HepG2 (cell line): ENCODE measurements at regions not wholly inside any gene's neighbourhood (a gene's known extent, or its start where the extent isn't known, plus 50 kb on each side); places are given as distances from the start of the nearest gene placed in this dataset.

ENCODE experiments used
- ATAC-seq: fragments of 200-7000 bp; cut with Tn5 transposase; 3 replicates; pipeline ENCODE4 v1.9.1; 2020; ENCODE audit warnings: mild to moderate bottlenecking, moderate library complexity
- BruUV-seq: library from RNA; stranded (reverse); fragments of 400-500 nt; replicated peaks from 2 replicates; lab custom pipeline; 2021; lab: Mats Ljungman, UMichigan
- CTCF ChIA-PET: fragments of 300-600 bp; formaldehyde crosslinking; extraction: SDS; loops from one replicate; lab custom pipeline; 2021; ENCODE audit warnings: low total read pairs, inconsistent platforms, low intra/inter-chr PET ratio; lab: Yijun Ruan, JAX
- POLR2A ChIA-PET: fragments of 350-600 bp; sonication (Branson Sonifier 250); formaldehyde crosslinking; loops from one replicate; lab custom pipeline; 2020; ENCODE audit warnings: antibody characterized with exemption, inconsistent platforms; lab: Yijun Ruan, JAX
- DNase-seq: peaks from one replicate; pipeline ENCODE4 v3.0.0-alpha.2; 2015; ENCODE audit warnings: low spot score
- FAIRE-seq: peaks from 3 replicates; lab custom pipeline; 2011; peaks lifted over from hg19 to GRCh38; lab: Jason Lieb, UNC
- H2AFZ ChIP-seq: one replicate; pipeline ENCODE4 v1.6.1; 2011; ENCODE audit warnings: low read length, inconsistent platforms
- H3K27ac ChIP-seq: fragments of 300-600 bp; 3 replicates; pipeline ENCODE4 v1.8.0; 2011; ENCODE audit warnings: mixed run types, mild to moderate bottlenecking, mixed read lengths, low read length, inconsistent platforms; ENCODE audit not compliant: insufficient read depth; ENCODE audit errors: extremely low read length
- H3K27me3 ChIP-seq, 2 experiments: fragments of 200-600 bp in 1 of 2; 2 replicates in 1 of 2; 3 replicates in 1 of 2; pipeline versions ENCODE4 v1.6.0 to v1.8.0; 2011; ENCODE audit warnings: low read length in 2 of 2, mild to moderate bottlenecking in 2 of 2, moderate library complexity in 2 of 2, inconsistent platforms in 1 of 2; ENCODE audit not compliant: insufficient read depth in 2 of 2, control insufficient read depth in 1 of 2
- H3K36me3 ChIP-seq, 2 experiments: fragments of 200-600 bp in 1 of 2; replicated peaks in 1 of 2; 2 replicates in 1 of 2; 3 replicates in 1 of 2; pipeline versions ENCODE4 v1.5.1 to v1.8.0; 2011; ENCODE audit warnings: low read length in 2 of 2, inconsistent platforms in 1 of 2; ENCODE audit not compliant: insufficient read depth in 2 of 2, control insufficient read depth in 1 of 2
- H3K4me1 ChIP-seq: 2 replicates; pipeline ENCODE4 v1.5.1; 2012; ENCODE audit warnings: low read length, inconsistent platforms; ENCODE audit not compliant: insufficient read depth
- H3K4me2 ChIP-seq: 2 replicates; pipeline ENCODE4 v1.6.0; 2011; ENCODE audit warnings: low read depth, low read length, inconsistent platforms
- H3K4me3 ChIP-seq, 3 experiments: fragments of 200-600 bp in 1 of 3; sonication (generic), shearing (Covaris generic) in 1 of 3; replicated peaks in 1 of 3; 2 replicates each; pipeline ENCODE4 v1.5.1; 2011 to 2016; ENCODE audit warnings: low read length in 3 of 3, inconsistent platforms in 2 of 3, low read depth in 2 of 3, mild to moderate bottlenecking in 2 of 3, control low read depth in 1 of 3, mixed read lengths in 1 of 3; ENCODE audit not compliant: insufficient read depth in 1 of 3
- H3K79me2 ChIP-seq: one replicate; pipeline ENCODE4 v1.6.1; 2011; ENCODE audit warnings: low read length, inconsistent platforms; ENCODE audit not compliant: insufficient read depth
- H3K9ac ChIP-seq: 2 replicates; pipeline ENCODE4 v1.6.0; 2011; ENCODE audit warnings: mild to moderate bottlenecking, low read depth, low read length, inconsistent platforms; ENCODE audit not compliant: insufficient read depth
- H3K9me3 ChIP-seq: 2 replicates; pipeline ENCODE4 v1.5.1; 2012; ENCODE audit warnings: mild to moderate bottlenecking, low read length
- H4K20me1 ChIP-seq: 2 replicates; pipeline ENCODE4 v1.6.0; 2011; ENCODE audit warnings: inconsistent platforms, mild to moderate bottlenecking, low read length, moderate library complexity; ENCODE audit not compliant: insufficient read depth
- ATF2 ChIP-seq: sonication (generic); formaldehyde crosslinking; IDR thresholded peaks from 2 replicates; pipeline ENCODE4 v1.4.0; 2020; ENCODE audit warnings: missing genetic modification reagents
- BCL3 ChIP-seq: sonication (generic); formaldehyde crosslinking; IDR thresholded peaks from 2 replicates; pipeline ENCODE4 v1.5.1; 2020; ENCODE audit warnings: mild to moderate bottlenecking, missing genetic modification reagents, moderate library complexity
- DMTF1 ChIP-seq: sonication (generic); formaldehyde crosslinking; IDR thresholded peaks from 2 replicates; pipeline ENCODE4 v1.4.0; 2020; ENCODE audit warnings: mild to moderate bottlenecking, missing genetic modification reagents
- FOXM1 ChIP-seq: sonication (generic); formaldehyde crosslinking; IDR thresholded peaks from 2 replicates; pipeline ENCODE4 v1.5.0; 2020; ENCODE audit warnings: missing genetic modification reagents
- HIC2 ChIP-seq: sonication (generic); formaldehyde crosslinking; IDR thresholded peaks from 2 replicates; pipeline ENCODE4 v1.9.0; 2022; ENCODE audit warnings: low read depth, missing genetic modification reagents
- HOXA5 ChIP-seq: sonication (generic); formaldehyde crosslinking; IDR thresholded peaks from 2 replicates; pipeline ENCODE4 v1.4.0; 2020; ENCODE audit warnings: missing genetic modification reagents
- IKZF1 ChIP-seq: fragments of 450-650 bp; IDR thresholded peaks from 2 replicates; pipeline ENCODE4 v1.7.1; 2016
- IKZF4 ChIP-seq: sonication (generic); formaldehyde crosslinking; IDR thresholded peaks from 2 replicates; pipeline ENCODE4 v1.5.1; 2020; ENCODE audit warnings: borderline replicate concordance, mild to moderate bottlenecking, low read depth, missing genetic modification reagents; ENCODE audit errors: not compliant biosample characterization
- NFRKB ChIP-seq: fragments of 450-650 bp; IDR thresholded peaks from 2 replicates; pipeline ENCODE4 v1.6.1; 2017
- PCBP2 ChIP-seq: fragments of 200-400 bp; formaldehyde crosslinking; optimal IDR thresholded peaks from 2 replicates; pipeline ENCODE3; 2018; ENCODE audit warnings: low read length, low read depth; ENCODE audit not compliant: poor library complexity, severe bottlenecking
- THYN1 ChIP-seq: sonication (generic); formaldehyde crosslinking; IDR thresholded peaks from 2 replicates; pipeline ENCODE4 v1.8.1; 2023; ENCODE audit warnings: low read depth, mild to moderate bottlenecking, moderate library complexity, missing genetic modification reagents, borderline replicate concordance
- ZBTB37 ChIP-seq: sonication (generic); formaldehyde crosslinking; IDR thresholded peaks from 2 replicates; pipeline ENCODE4 v1.4.0; 2020; ENCODE audit warnings: mild to moderate bottlenecking, missing genetic modification reagents
- ZFP41 ChIP-seq: sonication (generic); formaldehyde crosslinking; IDR thresholded peaks from 2 replicates; pipeline ENCODE4 v1.4.0; 2020; ENCODE audit warnings: mild to moderate bottlenecking, missing genetic modification reagents, borderline replicate concordance
- ZNF749 ChIP-seq: sonication (generic); formaldehyde crosslinking; IDR thresholded peaks from 2 replicates; pipeline ENCODE4 v1.8.0; 2022; ENCODE audit warnings: mild to moderate bottlenecking, missing genetic modification reagents, moderate library complexity, borderline replicate concordance
- ZSCAN25 ChIP-seq: sonication (generic); formaldehyde crosslinking; IDR thresholded peaks from 2 replicates; pipeline ENCODE4 v1.8.0; 2022; ENCODE audit warnings: mild to moderate bottlenecking, missing genetic modification reagents
- in situ Hi-C: cut with HindIII; loops from 2 replicates; pipeline ENCODE4 v1.10.0; 2017; ENCODE audit warnings: low pct_unique_long_range_greater_than_20kb; ENCODE audit not compliant: extremely low pct_ligation_motif_present
- intact Hi-C: fragments of 100-400 bp; cut with micrococcal nuclease; formaldehyde crosslinking; loops from one replicate; pipeline ENCODE4 v1.10.0; 2022; ENCODE audit not compliant: unreplicated experiment

- TF ChIP-seq ATF2 (CRISPR knock-in tag): no peak
- no peak for TF ChIP-seq NFRKB
- TF ChIP-seq HOXA5: no peak
- TF ChIP-seq IKZF1: no peak
- no peak for TF ChIP-seq IKZF4
- TF ChIP-seq BCL3 (CRISPR knock-in tag): no peak
- no peak for TF ChIP-seq ZNF749 (CRISPR knock-in tag)
- TF ChIP-seq HIC2 (CRISPR knock-in tag): no peak
Observed at GRCh38 chr5:162391833-162392232, 324.3 kb downstream of the GABRG2 start (continued).

- DNase-seq (no peak), FAIRE-seq (no peak), ATAC-seq (no peak)
- CTCF ChIA-PET: no interaction called here
- Histone ChIP-seq H3K9ac (no peak overlapping the region), H3K9me3 (peaks cover 71% of the 10 kb centered on the region), H3K4me2 (no peak overlapping the region), H3K79me2 (no peaks in the 10 kb centered on the region), H4K20me1 (no peaks in the 10 kb centered on the region), H2AFZ (no peak overlapping the region), H3K27me3 (no peaks in the 10 kb centered on the region), H3K36me3 (no peaks in the 10 kb centered on the region), H3K4me3 (no peak overlapping the region), H3K4me1 (no peaks in the 10 kb centered on the region), H3K27ac (no peak overlapping the region)
- BruUV-seq: no TSS peak
- in situ Hi-C loops (no loop called here), intact Hi-C loops (no loop called here)
- TF ChIP-seq FOXM1 (CRISPR knock-in tag) (no peak), DMTF1 (CRISPR knock-in tag) (no peak), PCBP2 (no peak), ZFP41 (CRISPR knock-in tag) (no peak), THYN1 (CRISPR knock-in tag) (no peak), ZSCAN25 (CRISPR knock-in tag) (no peak), ZBTB37 (CRISPR knock-in tag) (no peak)
- POLR2A ChIA-PET: no interaction called here
Observed at GRCh38 chr5:162392336-162392735, 324.8 kb downstream of the GABRG2 start.
